ENCODE measurements at regions not wholly inside any gene's neighbourhood (a gene's known extent, or its start where the extent isn't known, plus 50 kb on each side); places are given as distances from the start of the nearest gene placed in this dataset.

- TF ChIP-seq EZH2 (IDR thresholded peaks at IDR 0.05; ENCODE audit: insufficient read depth, poor library complexity, severe bottlenecking), result no peak
- no peak for TF ChIP-seq EZH2phosphoT487 (IDR thresholded peaks at IDR 0.05; ENCODE audit: insufficient read depth, low read depth)
Measured at GRCh38 chr4:145234091-145234706, 53.8 kb upstream of the OTUD4 start.

Data from GM23248 (cell line).